Heart left ventricle (tissue), 13 donors: ENCODE measurements at regions not wholly inside any gene's neighbourhood (a gene's known extent, or its start where the extent isn't known, plus 50 kb on each side); places are given as distances from the start of the nearest gene placed in this dataset.

Experiments
- CTCF ChIP-seq, 12 donors: fragments of 200-600 bp; sonication (generic) in 4 of 12; IDR thresholded peaks; one replicate each; pipeline versions ENCODE4 v1.5.0 to v1.8.0; 2018 to 2022; ENCODE audit warnings: antibody characterized with exemption in 12 of 12, mild to moderate bottlenecking in 5 of 12
- POLR2A ChIP-seq, 2 donors: fragments of 450-650 bp; IDR thresholded peaks; one replicate each; pipeline ENCODE4 v1.6.1; 2017; ENCODE audit warnings: antibody characterized with exemption in 2 of 2, mild to moderate bottlenecking in 2 of 2, moderate library complexity in 2 of 2
- donor health status: ischemic (EF 13 %, LVEDD 7.1; RV severe dilation, severe dysfunction).
- donor health status: DM: no; HTN: yes; CAD: no.
- donor health status: DM: no; HTN: no; CAD: no.
- donor health status: ischemic (EF 25% LVEDD 6.9; RV normal size, moderate dysfunction).
- donor health status: ischemic (EF 25% LVEDD 5.7; RV mildly dilated, moderate dysfunction).
- donor health status: ischemic (EF 35%, LVEDD 5.7; RV mildly dilated, moderate dysfunction).
- donor health status: nonischemic (EF 11% LVEDD 7.7; RV severe dilation, severe dysfunction).
- donor health status: DM: yes; HTN: yes; CAD: no.
- donor health status: PGD.
- donor health status: ischemic (EF 29% LVEDD 5.4; RV normal size, mild dysfunction).
- donor health status: nonischemic (EF 23%, LVEDD 6.1; RV moderate dilation, normal function).

GRCh38 chr3:139281096-139281495, 62.7 kb upstream of the MRPS22 start:
- TF ChIP-seq POLR2A (IDR thresholded peaks at IDR 0.05), result no peak
- TF ChIP-seq CTCF (IDR thresholded peaks at IDR 0.05), result no peak
